ENCODE measurements at regions not wholly inside any gene's neighbourhood (a gene's known extent, or its start where the extent isn't known, plus 50 kb on each side); places are given as distances from the start of the nearest gene placed in this dataset.

DNA sequence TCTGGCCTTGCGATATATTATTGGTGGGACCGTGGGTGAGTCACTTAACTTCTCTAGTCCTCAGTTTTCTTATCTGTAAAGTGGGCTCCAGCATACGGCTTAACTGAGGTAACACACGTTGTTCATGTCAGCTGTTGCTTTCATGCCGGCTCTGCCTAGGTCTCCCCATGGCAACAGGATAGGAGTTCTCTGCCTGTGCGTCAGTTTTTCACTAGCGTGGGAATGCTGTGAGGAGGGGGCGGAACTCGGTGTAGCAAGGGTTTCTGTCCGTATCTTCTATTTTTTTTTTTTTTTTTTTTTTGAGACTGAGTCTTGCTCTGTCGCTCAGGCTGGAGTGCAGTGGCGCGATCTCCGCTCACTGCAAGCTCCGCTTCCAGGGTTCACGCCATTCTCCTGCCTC, 758.5 kb upstream of the RBFOX1 start:
- DNase-seq (ENCODE audit: low spot score): no peak

DNA sequence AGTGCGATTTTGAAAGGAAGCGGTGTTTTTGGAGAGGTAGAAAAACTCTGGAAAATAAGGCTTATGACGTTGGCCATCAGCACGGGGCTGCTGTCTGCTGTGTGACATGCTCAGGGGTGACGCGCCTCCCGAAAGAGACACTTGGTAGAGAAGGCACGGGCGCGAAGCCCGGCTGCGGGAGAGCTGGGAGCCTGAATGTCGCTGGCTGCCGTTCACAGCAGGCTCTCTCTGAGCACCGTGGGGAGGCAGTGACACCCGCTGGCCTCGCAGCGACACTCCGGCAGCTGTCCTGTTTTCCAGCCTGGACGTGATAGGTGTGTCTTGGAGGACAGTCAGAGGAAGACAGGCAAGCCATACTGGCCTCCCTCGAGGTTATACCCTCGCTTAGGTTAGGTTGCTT, 759.1 kb upstream of the RBFOX1 start:
- no peak for DNase-seq (ENCODE audit: low spot score)

DNA sequence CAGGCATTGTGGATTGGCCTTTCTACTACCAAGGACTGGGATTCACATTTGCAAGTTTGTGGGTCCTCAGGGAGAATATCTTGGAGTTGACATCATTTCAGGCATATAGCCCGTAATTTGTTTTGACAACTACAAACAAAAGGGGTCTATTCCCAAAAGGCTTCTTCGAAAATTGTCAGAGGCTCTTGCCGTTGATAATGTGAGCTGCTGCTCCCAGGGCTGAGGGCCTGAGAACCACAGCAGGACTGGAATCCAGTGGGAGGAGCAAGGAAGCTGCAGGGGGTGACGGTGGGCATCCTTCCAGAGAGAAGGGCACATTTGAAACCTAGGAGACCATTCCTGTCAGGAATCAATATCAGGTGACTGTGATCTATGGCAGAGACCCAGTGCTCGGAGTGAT, 761.6 kb upstream of the RBFOX1 start:
- DNase-seq (ENCODE audit: low spot score): no peak

DNA sequence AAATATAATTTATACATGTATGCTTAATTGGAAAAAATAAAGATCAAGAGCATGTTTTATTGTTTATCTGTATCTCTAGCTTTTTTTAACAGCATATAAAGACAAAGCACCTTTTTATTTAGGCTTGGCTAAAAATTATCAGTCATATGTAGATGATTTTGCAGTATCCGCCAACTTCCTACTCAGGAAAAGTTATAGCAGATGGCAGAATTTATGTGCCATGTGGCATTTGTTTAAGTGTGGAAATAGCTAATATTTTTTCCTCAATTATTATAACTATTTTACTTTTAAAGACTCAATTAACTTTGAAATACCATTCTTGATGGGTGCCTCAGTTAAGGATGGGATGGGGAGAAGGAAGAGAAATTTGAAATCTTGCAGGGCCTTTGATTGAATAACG, 762.1 kb upstream of the RBFOX1 start:
- no peak for DNase-seq (ENCODE audit: low spot score)

DNA sequence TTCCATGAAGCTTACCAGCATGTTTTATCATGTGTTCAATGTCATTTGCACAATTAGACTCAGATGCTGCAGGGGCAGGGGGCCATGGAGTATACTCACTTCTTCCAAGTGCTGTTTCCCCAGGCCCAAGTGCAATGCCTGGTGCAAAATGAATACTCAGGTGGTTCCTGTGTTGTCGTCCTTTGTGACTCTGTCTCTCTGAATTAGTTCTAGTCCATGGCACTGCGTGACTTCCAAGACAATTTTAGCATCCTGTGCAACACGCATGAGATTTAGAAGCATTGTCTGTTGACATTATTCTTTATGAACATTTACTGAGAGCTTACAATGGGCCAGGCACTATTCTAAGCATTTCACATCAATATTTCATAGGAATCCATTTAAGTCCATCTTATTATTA, 769.7 kb upstream of the RBFOX1 start:
- no peak for DNase-seq (ENCODE audit: low spot score)

DNA sequence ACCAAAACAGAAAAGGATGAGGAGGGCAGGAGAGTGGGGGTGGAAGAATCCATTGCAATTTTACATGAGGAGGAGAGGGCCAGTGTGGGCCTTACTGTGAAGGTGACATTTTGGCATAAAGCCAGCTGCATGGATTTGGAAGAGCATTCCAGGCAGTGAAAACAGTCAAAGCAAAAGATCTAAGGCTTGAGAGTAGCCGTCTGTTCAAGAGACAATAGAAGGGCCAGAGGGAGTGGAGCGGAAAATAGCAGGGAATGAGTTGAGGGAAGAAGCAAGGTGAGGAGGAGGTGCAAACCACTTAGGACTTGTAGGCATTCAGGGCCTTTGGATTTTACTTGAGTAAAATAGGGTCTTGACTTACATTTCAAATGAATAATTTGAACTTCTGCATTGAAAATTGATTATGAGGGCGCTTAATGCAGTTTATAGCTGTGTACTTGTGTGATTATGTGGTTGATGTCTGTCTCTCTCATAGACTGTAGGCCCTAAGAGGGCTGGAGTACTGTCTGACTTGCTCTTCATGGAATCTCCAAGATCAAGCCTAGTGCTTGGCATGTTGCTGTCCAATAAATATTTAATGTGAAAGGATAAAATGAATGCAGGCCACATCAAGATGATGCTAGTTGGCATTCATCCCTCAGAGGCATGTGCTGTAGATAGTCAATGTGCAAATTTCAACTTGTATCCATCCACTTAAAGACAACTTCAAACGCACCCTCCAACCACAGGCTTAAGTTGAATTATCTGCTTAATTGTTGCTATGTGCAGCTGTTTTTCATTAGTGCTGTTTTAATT, 772.1 kb upstream of the RBFOX1 start:
- DNase-seq (ENCODE audit: low spot score): no peak

DNA sequence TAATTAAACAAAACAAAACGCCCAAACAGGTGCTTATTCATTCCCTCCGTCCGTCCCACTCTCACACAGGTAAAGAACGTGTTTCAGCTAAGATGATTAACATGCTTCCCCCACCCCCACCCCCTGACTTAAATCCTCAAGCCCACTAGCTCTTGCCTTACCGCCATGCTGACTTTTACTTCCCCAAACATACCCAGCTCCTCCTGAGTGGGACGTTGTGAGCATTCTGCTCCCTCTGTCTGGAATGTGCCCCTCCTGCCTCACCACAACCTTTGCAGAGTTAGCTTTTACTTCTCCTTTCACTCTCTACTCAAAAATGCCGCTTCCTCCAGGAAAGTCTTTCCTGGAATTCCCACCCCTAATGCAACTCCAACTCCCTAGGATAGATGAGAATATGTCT, 774.0 kb upstream of the RBFOX1 start:
- DNase-seq (ENCODE audit: low spot score): no peak

DNA sequence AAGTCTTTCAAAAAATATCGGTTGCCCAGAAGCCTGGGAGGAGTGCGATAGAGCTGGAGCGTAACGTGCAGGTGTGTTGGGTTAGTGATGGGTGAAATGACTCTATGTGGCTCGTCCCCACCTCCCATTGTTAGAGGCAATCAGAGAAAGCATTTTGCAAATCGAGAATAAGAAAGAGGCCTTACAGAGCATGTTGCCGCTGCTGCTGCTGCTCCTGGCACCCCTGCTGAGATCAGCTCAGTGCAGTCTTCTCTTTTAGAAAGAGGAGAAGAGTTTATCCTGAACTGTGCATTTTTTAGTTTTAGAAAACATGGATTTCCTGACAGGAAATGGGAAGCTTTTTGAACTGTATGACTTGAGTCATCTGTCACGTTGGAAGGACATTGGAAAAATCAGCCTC, 774.5 kb upstream of the RBFOX1 start:
- DNase-seq (ENCODE audit: low spot score): no peak

DNA sequence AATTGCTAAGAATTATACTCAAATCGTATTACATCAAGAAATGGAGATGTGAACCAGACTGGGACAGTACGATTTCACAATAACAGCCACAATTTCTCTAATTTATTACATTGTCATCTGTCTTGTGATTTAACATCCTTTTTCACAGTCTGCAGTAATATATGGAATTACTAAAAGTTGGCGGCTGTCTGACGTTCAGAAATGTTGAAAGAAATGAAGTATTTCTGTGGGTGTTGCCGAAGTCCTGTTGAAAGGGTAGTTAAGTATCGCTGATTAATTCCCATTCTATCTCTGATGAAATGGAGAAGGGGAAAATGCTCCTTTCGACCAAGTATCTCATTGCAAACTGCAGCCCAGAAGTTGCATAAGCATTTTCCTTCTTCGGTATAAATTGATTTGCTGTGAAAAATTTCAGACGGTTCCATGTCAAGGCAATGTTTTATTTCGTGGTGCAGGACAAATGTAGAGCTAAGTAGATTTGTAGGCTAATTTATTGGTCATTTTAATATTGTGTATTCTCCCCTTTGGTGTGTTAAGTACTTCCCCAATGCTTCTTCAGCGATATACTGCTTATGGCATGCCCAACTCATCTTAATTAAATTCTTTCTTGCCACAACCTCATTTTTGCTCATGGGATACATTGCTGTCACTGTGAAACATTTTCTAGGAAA, 775.2 kb upstream of the RBFOX1 start:
- no peak for DNase-seq (ENCODE audit: low spot score)

DNA sequence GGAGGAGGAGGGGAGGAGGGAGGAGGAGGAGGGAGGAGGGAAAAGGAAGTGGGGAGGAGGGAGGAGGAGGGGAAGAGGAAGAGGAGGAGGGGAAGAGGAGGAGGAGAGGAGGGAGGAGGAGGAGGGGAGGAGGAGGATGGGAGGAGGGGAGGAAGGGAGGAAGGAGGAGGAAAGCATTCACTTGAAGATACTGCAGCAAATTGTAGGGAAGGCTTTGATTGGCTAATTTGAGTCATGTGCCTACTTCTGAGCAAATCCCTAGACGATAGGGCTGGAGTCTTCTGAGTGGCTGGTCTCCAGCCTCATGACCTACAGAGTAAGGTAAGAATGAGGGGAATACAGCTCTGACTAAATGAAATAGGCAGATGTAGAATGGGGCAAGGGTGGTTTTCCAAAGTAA, 783.2 kb upstream of the RBFOX1 start:
- no peak for DNase-seq (ENCODE audit: low spot score)

DNA sequence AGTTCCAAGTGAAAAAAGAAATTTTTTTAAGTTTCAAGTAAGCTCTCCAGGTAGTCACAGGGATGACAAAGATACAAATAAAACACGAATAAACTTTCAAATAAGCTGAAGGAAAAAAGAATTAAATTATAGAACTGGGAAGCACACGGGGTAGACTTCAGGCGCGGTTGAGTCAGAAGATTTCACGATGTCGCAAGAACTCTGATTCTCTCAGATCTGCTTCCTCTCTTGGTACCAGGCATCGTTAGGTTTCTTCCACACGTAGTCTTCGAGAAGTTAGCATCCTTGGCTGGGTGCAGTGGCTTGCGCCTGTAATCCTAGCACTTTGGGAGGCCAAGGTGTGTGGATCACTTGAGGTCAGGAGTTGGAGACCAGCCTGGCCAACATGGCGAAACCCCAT, 784.1 kb upstream of the RBFOX1 start:
- DNase-seq (ENCODE audit: low spot score): no peak

DNA sequence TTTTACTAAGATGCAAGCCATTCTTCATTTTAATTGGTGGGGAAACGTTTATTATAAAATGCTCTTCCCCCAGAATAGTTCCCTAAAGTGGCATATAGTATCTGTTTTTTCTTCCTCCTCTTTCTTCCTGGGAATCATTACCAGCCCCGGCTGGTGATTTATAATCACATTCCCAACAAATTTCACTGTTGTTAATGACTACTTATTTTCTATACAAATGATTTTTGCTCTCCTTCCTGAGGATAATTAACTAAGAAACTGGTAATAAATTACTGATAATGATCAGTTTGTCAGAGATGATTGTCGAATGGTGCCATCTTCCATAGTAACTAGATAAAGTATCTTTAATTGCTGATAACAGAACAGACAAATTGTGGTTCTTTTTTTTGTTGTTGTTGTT, 785.5 kb upstream of the RBFOX1 start:
- no peak for DNase-seq (ENCODE audit: low spot score)

DNA sequence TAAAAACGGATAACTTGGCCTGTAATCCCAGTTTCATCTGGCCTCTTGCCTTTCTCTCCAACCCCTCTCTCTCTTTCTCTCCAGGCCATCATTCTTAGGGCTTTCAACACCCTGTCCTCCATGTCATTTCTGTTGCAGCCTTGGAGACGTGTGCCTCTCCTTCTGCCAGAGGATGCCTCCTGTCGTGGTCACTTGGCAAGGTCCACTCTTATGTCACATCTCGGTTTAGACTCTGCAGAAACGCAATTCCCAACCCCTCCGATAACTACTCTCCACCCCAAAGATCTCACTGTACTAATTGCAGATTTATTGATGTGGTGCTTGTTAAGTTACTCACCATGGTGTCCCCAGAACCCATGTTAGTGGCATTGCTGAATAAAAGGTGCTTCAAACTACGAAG, 787.3 kb upstream of the RBFOX1 start:
- no peak for DNase-seq (ENCODE audit: low spot score)

DNA sequence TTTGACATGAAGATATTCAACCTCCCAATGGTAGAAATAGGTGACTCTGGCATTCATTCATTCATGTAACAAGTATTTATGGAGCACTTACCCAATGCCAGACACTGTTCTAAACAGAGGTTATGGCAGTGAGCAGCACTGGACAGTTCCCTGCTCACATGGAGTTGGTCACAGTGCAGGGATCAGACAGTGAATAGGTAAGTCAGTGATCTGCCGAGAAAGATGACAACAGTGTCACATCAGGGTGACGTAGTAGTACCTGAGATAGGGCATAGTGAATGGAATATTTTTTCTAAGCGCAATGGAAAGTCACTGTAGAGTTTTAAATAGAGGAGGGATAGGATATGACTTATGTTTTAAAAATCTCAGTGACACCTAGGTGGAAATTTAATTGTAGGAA, 791.4 kb upstream of the RBFOX1 start:
- no peak for DNase-seq (ENCODE audit: low spot score)

DNA sequence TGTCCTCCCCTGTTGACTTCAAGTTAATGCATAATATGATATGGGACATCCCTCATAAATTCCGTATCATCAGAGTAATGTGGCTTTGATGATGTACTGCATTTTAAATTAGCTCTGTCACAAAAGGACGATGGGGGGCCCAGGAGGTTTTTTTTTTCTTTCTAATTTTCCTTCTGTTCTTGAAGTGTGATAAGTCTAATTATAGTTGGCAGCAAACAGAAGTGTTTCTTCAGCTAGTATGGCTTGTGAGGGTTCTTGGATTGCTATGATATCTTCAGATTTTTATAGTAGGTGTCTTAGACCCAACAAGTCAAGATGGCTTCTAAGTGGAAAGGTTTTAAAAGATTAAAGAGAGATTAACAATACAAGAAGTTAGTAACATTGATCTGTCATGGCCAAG, 796.2 kb upstream of the RBFOX1 start:
- no peak for DNase-seq (ENCODE audit: low spot score)

DNA sequence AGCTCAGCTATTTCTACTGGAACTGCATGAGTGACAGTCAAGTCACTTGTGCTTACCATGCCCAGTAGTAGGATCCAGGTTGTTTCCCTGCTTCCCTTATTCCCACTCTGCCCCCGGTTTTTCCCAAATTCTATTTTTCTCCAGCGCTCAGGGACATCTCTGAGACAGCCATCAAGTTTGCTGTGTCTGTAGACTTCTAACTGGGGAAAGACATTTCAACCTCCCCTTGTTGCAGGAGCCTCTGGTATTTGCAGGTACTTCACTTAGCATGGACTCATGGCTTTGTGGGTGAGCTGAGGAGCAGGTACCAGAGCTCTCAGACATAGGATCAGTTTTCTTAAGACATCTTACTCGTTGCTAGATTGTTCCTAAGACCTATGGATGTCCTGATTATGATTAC, 801.6 kb upstream of the RBFOX1 start:
- DNase-seq (ENCODE audit: low spot score): no peak

DNA sequence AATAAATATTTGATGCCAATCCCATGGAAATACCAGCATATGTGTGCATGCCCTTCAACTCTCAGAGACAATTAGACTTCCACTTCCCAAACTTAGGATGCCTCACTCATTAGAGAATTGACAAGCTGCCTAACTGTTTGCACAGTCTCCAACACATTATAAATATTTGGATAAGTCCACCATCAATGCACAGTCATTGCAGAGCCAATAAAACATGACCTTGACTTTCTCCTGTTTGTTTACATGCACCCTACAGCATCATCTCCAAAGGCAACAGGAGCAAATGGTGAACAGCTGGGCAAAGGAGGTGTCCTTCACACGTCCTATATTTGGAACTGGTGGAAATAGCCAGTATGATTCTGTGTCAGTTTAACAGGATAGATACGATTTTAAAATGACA, 804.4 kb upstream of the RBFOX1 start:
- DNase-seq (ENCODE audit: low spot score): no peak

DNA sequence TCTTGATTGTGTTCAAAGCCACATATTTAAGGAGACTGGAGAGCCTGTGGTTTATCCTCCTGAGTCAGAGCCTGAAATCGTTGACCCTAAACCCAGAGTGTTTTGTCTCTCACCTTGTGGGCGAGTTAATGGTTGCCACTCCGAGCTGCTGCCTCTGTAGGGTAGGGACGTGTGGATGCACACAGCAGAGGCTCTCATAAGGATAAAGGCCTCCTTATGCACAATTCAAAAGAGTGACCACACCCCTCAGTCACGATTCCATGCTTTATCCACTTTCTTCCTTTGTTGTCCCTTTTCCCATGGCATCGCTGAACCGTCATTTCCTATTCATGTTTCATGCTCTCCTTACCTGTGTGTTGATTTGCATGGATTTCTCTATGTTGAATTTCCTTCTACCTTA, 805.0 kb upstream of the RBFOX1 start:
- no peak for DNase-seq (ENCODE audit: low spot score)

DNA sequence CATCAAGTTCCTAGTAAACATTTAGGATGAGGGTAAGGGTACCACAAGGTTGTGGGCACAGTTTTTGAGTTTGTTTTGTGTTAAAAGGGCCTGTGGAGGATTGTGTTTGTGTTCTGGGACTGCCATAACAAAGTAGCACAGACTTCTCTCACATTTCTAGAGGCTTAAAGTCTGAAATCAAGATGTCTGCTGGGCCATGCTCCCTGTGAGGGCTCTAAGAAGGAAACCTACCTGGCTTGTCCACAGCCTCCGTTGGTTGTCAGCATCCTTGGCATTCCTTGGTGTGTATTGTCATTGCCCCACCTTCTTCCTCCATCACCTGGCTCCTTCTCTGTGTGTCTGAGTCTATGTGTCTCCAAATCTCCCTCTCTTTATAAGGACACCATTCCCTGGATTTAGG, 808.1 kb upstream of the RBFOX1 start:
- DNase-seq (ENCODE audit: low spot score): no peak

DNA sequence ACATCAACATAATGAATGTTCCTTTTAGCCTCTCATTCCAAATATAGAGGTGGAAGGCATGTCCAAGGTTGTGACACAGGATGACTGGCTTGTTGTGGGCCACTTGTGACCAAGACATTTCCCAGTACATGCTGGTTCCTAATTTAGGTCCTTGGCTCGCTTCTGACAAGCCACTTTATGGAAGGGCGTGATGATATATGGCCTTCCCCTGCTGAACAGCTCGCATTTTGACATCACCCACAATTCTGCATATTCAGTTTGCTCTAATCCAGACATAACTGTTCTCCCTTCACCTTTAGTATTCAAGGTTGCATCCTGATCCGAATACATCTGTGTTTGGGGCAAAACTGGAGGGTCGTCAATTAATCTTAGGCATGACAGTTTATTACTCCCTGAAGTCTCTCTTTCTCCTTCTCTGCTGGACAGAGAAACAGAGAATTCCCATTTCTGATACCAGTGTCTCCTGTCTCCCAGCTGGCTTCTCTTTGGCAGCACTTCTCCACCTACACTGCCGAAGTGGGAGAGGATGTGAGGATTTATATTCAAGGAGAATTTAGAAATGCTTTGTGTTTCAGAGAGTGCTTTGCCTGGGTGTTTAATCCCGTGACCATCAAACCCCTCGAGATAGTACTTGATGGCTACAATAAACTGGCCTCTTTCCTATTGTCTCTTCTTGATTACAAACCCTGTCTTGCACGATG, 815.5 kb upstream of the RBFOX1 start:
- no peak for DNase-seq (ENCODE audit: low spot score)

DNA sequence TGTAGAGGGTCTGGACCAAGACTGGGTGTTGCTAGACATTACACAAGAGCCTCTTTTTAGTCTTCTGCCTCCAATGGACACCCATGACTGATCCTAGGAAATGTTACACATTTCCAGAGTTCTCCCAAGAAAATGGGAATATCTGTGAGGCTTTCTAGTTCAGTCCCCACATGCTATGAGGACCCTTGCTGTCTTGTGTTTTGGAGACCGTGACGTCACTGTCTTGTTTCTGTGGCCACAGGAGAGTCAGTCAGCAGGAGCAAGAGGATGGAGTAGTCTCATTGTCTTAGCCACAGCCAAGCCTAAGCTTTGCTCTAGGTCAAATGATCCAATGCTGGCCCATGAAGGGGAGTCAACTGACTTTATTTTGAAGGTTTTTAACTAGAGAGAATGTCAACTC, 820.1 kb upstream of the RBFOX1 start:
- DNase-seq (ENCODE audit: low spot score): no peak

DNA sequence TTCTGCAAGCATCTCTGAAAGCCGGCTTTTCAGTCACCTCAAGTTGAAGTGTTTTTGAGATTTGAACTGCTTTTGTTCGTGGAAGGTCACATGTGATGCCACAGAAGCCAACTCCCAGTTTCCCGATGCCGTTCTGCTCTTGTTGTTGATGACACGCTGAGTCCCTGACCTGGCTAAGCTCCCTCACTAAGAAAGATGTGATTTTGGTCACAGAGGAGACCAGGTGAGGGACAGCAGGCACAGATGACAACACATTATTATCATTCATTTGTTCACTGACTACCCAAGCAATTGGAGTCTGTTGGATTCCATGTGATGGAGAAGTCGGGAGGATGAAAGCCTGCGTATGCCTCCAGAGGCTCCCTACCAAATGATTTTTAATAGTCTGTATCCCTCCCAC, 822.4 kb upstream of the RBFOX1 start:
- DNase-seq (ENCODE audit: low spot score): no peak

DNA sequence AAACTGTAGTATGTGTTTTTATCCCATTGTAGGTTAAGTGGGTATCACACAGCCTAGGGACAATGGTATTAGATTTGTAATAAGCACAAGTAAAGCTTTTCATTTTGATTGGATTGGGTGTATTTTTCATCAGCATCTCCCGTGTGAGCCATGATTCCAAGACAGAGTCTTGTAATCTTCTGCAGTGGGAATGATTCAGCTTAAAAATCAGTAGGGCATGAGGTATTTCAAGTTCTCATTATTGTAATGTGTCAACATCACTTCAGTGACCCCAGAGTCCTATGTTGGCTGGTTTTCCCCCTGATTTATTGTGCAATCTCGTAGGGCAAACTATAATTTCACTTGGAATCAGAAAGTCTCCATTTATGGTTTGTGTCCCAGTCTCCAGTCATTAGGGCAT, 833.2 kb upstream of the RBFOX1 start:
- DNase-seq (ENCODE audit: low spot score): no peak

DNA sequence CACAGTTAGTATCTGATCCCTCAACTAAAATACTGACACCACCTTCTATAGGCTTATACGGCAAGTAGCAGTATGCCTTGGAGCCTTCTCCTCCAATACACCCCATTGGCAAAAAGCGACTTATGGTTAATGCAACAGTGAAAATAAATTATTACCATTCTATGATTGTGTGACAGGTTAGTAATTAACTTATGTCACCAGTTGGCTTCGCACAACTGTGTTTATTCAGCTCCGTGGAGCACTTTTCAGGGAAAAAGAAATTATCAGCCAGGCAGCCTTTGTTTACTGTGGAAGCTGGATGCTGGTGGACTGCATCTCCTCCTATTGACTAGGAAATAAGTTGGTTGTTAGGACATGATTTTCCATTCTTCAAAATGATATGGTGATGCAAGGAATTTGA, 833.8 kb upstream of the RBFOX1 start:
- no peak for DNase-seq (ENCODE audit: low spot score)

Measured in CD4-positive, alpha-beta T cell treated with Interleukin-15 for 4 hours (primary cell).